ENCODE measurements at regions not wholly inside any gene's neighbourhood (a gene's known extent, or its start where the extent isn't known, plus 50 kb on each side); places are given as distances from the start of the nearest gene placed in this dataset.

DNA sequence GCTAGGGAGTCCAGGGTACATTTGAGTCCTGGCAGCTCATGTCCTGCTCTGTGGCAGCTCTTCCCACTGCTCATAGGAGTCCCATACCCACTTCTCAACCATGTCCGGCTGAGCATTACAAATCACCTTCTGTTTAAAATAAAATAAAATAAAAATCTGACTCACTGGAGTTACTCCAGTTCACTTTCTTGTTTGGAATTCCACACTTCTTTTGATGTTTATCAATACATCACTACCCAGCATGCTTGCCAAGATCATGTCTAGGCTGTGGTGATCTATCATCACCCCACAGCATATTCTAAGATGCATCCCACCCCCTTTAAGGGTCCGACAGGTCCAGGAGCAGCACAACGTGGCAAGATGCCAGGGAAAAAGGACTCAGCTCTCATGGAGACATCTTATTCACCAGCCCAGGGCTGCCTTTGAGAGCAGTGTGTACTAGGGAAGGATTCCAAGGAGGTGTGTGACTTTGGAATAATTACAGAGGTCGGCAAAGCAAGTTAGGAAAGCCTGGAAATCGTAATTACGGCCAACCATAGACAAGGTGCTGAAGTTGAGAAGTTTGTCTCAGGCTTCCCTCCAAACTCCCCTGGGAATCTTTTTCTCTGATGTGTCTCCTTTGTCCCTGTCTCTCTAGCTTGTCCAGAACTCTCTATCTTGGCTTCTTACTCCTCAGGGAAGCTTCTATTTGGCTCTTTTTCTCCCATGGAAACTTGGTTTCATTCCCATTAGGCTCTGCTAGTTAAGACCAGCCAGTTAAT lies 111.4 kb upstream of the SLC1A3 start:
- TF ChIP-seq, protein P1, sequence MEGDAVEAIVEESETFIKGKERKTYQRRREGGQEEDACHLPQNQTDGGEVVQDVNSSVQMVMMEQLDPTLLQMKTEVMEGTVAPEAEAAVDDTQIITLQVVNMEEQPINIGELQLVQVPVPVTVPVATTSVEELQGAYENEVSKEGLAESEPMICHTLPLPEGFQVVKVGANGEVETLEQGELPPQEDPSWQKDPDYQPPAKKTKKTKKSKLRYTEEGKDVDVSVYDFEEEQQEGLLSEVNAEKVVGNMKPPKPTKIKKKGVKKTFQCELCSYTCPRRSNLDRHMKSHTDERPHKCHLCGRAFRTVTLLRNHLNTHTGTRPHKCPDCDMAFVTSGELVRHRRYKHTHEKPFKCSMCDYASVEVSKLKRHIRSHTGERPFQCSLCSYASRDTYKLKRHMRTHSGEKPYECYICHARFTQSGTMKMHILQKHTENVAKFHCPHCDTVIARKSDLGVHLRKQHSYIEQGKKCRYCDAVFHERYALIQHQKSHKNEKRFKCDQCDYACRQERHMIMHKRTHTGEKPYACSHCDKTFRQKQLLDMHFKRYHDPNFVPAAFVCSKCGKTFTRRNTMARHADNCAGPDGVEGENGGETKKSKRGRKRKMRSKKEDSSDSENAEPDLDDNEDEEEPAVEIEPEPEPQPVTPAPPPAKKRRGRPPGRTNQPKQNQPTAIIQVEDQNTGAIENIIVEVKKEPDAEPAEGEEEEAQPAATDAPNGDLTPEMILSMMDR (IDR thresholded peaks at IDR 0.05): no peak
- TF ChIP-seq EZH2phosphoT487 (IDR thresholded peaks at IDR 0.05): no peak
- no peak for TF ChIP-seq EZH2 (IDR thresholded peaks at IDR 0.05)

Data from neural progenitor cell (in vitro differentiated cells).